H9 (cell line): ENCODE measurements at regions not wholly inside any gene's neighbourhood (a gene's known extent, or its start where the extent isn't known, plus 50 kb on each side); places are given as distances from the start of the nearest gene placed in this dataset.

Source experiments
- DNase-seq: peaks from one replicate; pipeline ENCODE4 v3.0.0-alpha.2; 2017
- H2AFZ ChIP-seq: one replicate; pipeline ENCODE4 v1.6.1; 2013; ENCODE audit warnings: mild to moderate bottlenecking, low read length, control low read depth, moderate library complexity
- H2AK5ac ChIP-seq: 2 replicates; pipeline ENCODE4 v1.6.1; 2013; ENCODE audit warnings: low read length, control low read depth, mixed read lengths; ENCODE audit not compliant: insufficient read length
- H2BK120ac ChIP-seq: one replicate; pipeline ENCODE4 v1.6.1; 2013; ENCODE audit warnings: low read depth, mild to moderate bottlenecking, low read length, control low read depth, inconsistent platforms; ENCODE audit not compliant: poor library complexity, severe bottlenecking
- H2BK12ac ChIP-seq: 2 replicates; pipeline ENCODE4 v1.6.1; 2013; ENCODE audit warnings: low read length, control low read depth, mixed read lengths, low read depth; ENCODE audit not compliant: insufficient read length
- H2BK15ac ChIP-seq: 2 replicates; pipeline ENCODE4 v1.6.1; 2013; ENCODE audit warnings: low read depth, low read length, control low read depth
- H2BK20ac ChIP-seq: one replicate; pipeline ENCODE4 v1.6.1; 2013; ENCODE audit warnings: low read depth, mild to moderate bottlenecking, low read length, control low read depth, inconsistent platforms; ENCODE audit not compliant: poor library complexity, severe bottlenecking
- H2BK5ac ChIP-seq: 2 replicates; pipeline ENCODE4 v1.6.1; 2013; ENCODE audit warnings: low read length, control low read depth, mixed read lengths; ENCODE audit not compliant: insufficient read length
- H3K14ac ChIP-seq: 2 replicates; pipeline ENCODE4 v1.6.1; 2013; ENCODE audit warnings: low read length, control low read depth; ENCODE audit not compliant: insufficient read depth
- H3K18ac ChIP-seq: 2 replicates; pipeline ENCODE4 v1.6.1; 2013; ENCODE audit warnings: low read depth, mild to moderate bottlenecking, mixed read lengths, low read length, control low read depth; ENCODE audit not compliant: insufficient read length
- H3K23ac ChIP-seq: 2 replicates; pipeline ENCODE4 v1.6.1; 2013; ENCODE audit warnings: low read length, control low read depth, mixed read lengths, low read depth; ENCODE audit not compliant: insufficient read length
- H3K23me2 ChIP-seq: 2 replicates; pipeline ENCODE4 v1.6.1; 2013; ENCODE audit warnings: low read depth, mild to moderate bottlenecking, mixed read lengths, low read length, control low read depth; ENCODE audit not compliant: insufficient read length, poor library complexity, severe bottlenecking
- H3K27ac ChIP-seq: 2 replicates; pipeline ENCODE4 v1.5.1; 2013; ENCODE audit warnings: low read length, control low read depth, mixed read lengths, low read depth; ENCODE audit not compliant: insufficient read length
- H3K27me3 ChIP-seq: 2 replicates; pipeline ENCODE4 v1.6.1; 2013; ENCODE audit warnings: low read length, control low read depth, inconsistent platforms; ENCODE audit not compliant: insufficient read depth
- H3K4ac ChIP-seq: 2 replicates; pipeline ENCODE4 v1.6.1; 2013; ENCODE audit warnings: low read depth, mild to moderate bottlenecking, control low read depth, inconsistent platforms, low read length, moderate library complexity
- H3K4me1 ChIP-seq: 2 replicates; pipeline ENCODE4 v1.6.1; 2013; ENCODE audit warnings: low read length, control low read depth, inconsistent platforms; ENCODE audit not compliant: insufficient read depth
- H3K4me2 ChIP-seq: 2 replicates; pipeline ENCODE4 v1.6.1; 2013; ENCODE audit warnings: low read length, control low read depth, mixed read lengths; ENCODE audit not compliant: insufficient read length, insufficient read depth
- H3K56ac ChIP-seq: 2 replicates; pipeline ENCODE4 v1.6.1; 2013; ENCODE audit warnings: low read depth, mild to moderate bottlenecking, mixed read lengths, low read length, control low read depth; ENCODE audit not compliant: insufficient read length
- H3K79me1 ChIP-seq: 2 replicates; pipeline ENCODE4 v1.6.1; 2013; ENCODE audit warnings: low read depth, mild to moderate bottlenecking, moderate library complexity, low read length, control low read depth, inconsistent platforms; ENCODE audit not compliant: insufficient read depth, poor library complexity, severe bottlenecking
- H3K79me2 ChIP-seq: 2 replicates; pipeline ENCODE4 v1.6.1; 2013; ENCODE audit warnings: low read length, control low read depth, inconsistent platforms; ENCODE audit not compliant: insufficient read depth
- H3K9ac ChIP-seq: 2 replicates; pipeline ENCODE4 v1.6.1; 2013; ENCODE audit warnings: low read length, control low read depth, mixed read lengths; ENCODE audit not compliant: insufficient read length; ENCODE audit errors: extremely low read depth
- H3K9me3 ChIP-seq: one replicate; pipeline ENCODE4 v1.6.1; 2013; ENCODE audit warnings: low read depth, low read length, inconsistent platforms; ENCODE audit not compliant: control insufficient read depth
- H3T11ph ChIP-seq: one replicate; pipeline ENCODE4 v1.6.1; 2013; ENCODE audit warnings: mild to moderate bottlenecking, low read length, control low read depth, inconsistent platforms
- H4K20me1 ChIP-seq: one replicate; pipeline ENCODE4 v1.6.1; 2013; ENCODE audit not compliant: control insufficient read depth, insufficient read length, insufficient read depth
- H4K5ac ChIP-seq: 2 replicates; pipeline ENCODE4 v1.6.1; 2013; ENCODE audit warnings: low read depth, mild to moderate bottlenecking, mixed read lengths, low read length, control low read depth; ENCODE audit not compliant: insufficient read length
- H4K8ac ChIP-seq: replicated peaks from 2 replicates; pipeline ENCODE4 v1.6.1; 2013; ENCODE audit warnings: low read length, control low read depth, mixed read lengths, low read depth; ENCODE audit not compliant: insufficient read length
- H4K91ac ChIP-seq: 2 replicates; pipeline ENCODE4 v1.6.1; 2013; ENCODE audit warnings: low read depth, mild to moderate bottlenecking, moderate library complexity, mixed read lengths, low read length, control low read depth; ENCODE audit not compliant: insufficient read length
- H3K27ac Mint-ChIP-seq, 3 experiments: 2 replicates in 2 of 3; 3 replicates in 1 of 3; pipeline ENCODE4 v1.8.0; 2020 to 2021; ENCODE audit warnings: mixed read lengths in 3 of 3, mild to moderate bottlenecking in 1 of 3, moderate library complexity in 1 of 3
- H3K27me3 Mint-ChIP-seq: 2 replicates; pipeline ENCODE4 v1.8.0; 2021; ENCODE audit warnings: low read depth, mild to moderate bottlenecking, moderate library complexity, mixed read lengths
- H3K36me3 Mint-ChIP-seq, 3 experiments: 2 replicates in 2 of 3; 3 replicates in 1 of 3; pipeline ENCODE4 v1.8.0; 2020 to 2021; ENCODE audit warnings: low read depth in 3 of 3, mixed read lengths in 3 of 3; ENCODE audit not compliant: insufficient read depth in 1 of 3
- H3K4me1 Mint-ChIP-seq, 2 experiments: 2 replicates each; pipeline ENCODE4 v1.8.0; 2020; ENCODE audit warnings: mixed read lengths in 2 of 2
- H3K4me3 Mint-ChIP-seq, 2 experiments: 2 replicates in 1 of 2; 3 replicates in 1 of 2; pipeline ENCODE4 v1.8.0; 2020 to 2021; ENCODE audit warnings: mild to moderate bottlenecking in 2 of 2, mixed read lengths in 2 of 2, moderate library complexity in 1 of 2
- H3K9me3 Mint-ChIP-seq, 2 experiments: 2 replicates in 1 of 2; 3 replicates in 1 of 2; pipeline ENCODE4 v1.8.0; 2020; ENCODE audit warnings: mild to moderate bottlenecking in 2 of 2, mixed read lengths in 2 of 2, moderate library complexity in 1 of 2
- WGBS: extraction: QIAGEN DNeasy Blood & Tissue Kit; methylation state at CpG from one replicate; pipeline ENCODE4 v1.1.7; 2013; ENCODE audit warnings: missing lambda C conversion rate, low lambda C conversion rate, mixed read lengths; ENCODE audit not compliant: insufficient read length; ENCODE audit errors: extremely low coverage; 5-methylcytosine and 5-hydroxymethylcytosine counted together
- TF ChIP-seq, protein P1 (sequence below): fragments of 200-600 bp; sonication (generic); conservative IDR thresholded peaks from 3 replicates; pipeline ENCODE4 v1.8.0; 2021; ENCODE audit warnings: antibody characterized with exemption, mild to moderate bottlenecking

DNA sequence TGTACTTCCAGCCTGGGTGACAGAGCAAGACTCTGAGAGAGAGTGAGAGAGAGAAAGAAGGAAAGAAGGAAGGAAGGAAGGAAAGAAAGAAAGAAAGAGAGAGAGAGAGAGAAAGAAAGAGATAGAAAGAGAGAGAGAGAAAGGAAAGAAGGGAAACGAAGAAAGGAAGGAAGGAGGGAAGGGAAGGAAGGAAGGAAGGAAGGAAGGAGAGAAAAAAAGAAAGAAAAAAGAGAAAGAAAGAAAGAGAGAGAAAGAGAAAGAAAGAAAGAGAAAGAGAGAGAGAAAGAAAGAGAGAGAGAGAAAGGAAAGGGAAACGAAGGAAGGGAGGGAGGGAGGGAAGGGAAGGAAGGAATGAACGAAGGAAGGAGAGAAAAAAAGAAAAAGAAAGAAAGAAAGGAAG is 238.6 kb downstream of the ASMT start:
- Histone ChIP-seq H3K56ac (no peak overlapping the region), H3K23ac (no peak overlapping the region), H3K9me3 (no peaks in the 10 kb centered on the region), H2AFZ (no peak overlapping the region), H2BK15ac (no peak overlapping the region), H4K8ac (no peak overlapping the region), H3K9ac (no peak overlapping the region), H3K4ac (no peak overlapping the region), H3K23me2 (no peaks in the 10 kb centered on the region), H2BK5ac (no peak overlapping the region), H2BK12ac (no peak overlapping the region), H4K20me1 (no peaks in the 10 kb centered on the region), H3K27me3 (no peaks in the 10 kb centered on the region), H3T11ph (no peak overlapping the region), H2AK5ac (no peak overlapping the region), H4K91ac (no peak overlapping the region), H4K5ac (no peak overlapping the region), H2BK120ac (no peak overlapping the region), H3K18ac (no peak overlapping the region), H3K4me1 (no peaks in the 10 kb centered on the region), H2BK20ac (no peak overlapping the region), H3K27ac (no peak overlapping the region), H3K79me2 (no peaks in the 10 kb centered on the region), H3K79me1 (no peaks in the 10 kb centered on the region), H3K4me2 (no peak overlapping the region), H3K14ac (no peak overlapping the region)
- H3K36me3 Mint-ChIP-seq, result peaks cover 3 to 12% (median 4%) of the 10 kb centered on the region in 3 experiments; a peak in 4 of 7 replicates
- H3K27ac Mint-ChIP-seq, result no peak overlapping the region
- no peak for DNase-seq
- no peak overlapping the region for H3K4me3 Mint-ChIP-seq
- H3K4me1 Mint-ChIP-seq, result peaks cover 0 to 2% of the 10 kb centered on the region in 2 experiments; a peak in 1 of 4 replicates
- TF ChIP-seq, protein P1, sequence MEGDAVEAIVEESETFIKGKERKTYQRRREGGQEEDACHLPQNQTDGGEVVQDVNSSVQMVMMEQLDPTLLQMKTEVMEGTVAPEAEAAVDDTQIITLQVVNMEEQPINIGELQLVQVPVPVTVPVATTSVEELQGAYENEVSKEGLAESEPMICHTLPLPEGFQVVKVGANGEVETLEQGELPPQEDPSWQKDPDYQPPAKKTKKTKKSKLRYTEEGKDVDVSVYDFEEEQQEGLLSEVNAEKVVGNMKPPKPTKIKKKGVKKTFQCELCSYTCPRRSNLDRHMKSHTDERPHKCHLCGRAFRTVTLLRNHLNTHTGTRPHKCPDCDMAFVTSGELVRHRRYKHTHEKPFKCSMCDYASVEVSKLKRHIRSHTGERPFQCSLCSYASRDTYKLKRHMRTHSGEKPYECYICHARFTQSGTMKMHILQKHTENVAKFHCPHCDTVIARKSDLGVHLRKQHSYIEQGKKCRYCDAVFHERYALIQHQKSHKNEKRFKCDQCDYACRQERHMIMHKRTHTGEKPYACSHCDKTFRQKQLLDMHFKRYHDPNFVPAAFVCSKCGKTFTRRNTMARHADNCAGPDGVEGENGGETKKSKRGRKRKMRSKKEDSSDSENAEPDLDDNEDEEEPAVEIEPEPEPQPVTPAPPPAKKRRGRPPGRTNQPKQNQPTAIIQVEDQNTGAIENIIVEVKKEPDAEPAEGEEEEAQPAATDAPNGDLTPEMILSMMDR, result no peak
- peaks cover 6% of the 10 kb centered on the region for H3K27me3 Mint-ChIP-seq
- H3K9me3 Mint-ChIP-seq, result peaks cover 11 to 12% of the 10 kb centered on the region in 2 experiments
- WGBS, result no CpG with 5 or more reads among the region's 3 CpGs
